ENCODE measurements at regions not wholly inside any gene's neighbourhood (a gene's known extent, or its start where the extent isn't known, plus 50 kb on each side); places are given as distances from the start of the nearest gene placed in this dataset.

GRCh38 chr2:21627938-21628337, 504.2 kb downstream of the TDRD15 start:
- Histone ChIP-seq H3K36me3 (ENCODE audit: low read length) (no peaks in the 10 kb centered on the region), H3K9me2 (replicated peaks; ENCODE audit: insufficient read depth, low read length) (no peaks in the 10 kb centered on the region), H3K9ac (ENCODE audit: low read length) (no peak overlapping the region), H3K4me3 (ENCODE audit: insufficient read depth, low read length, poor library complexity, severe bottlenecking) (no peak overlapping the region), H3K27ac (ENCODE audit: low read depth, low read length) (no peak overlapping the region), H3F3A (ENCODE audit: insufficient read depth) (no peaks in the 10 kb centered on the region), H2AFZ (ENCODE audit: low read depth, low read length, severe bottlenecking) (no peak overlapping the region), H3K4me2 (ENCODE audit: low read depth, low read length, poor library complexity, severe bottlenecking) (no peak overlapping the region), H4K20me1 (ENCODE audit: low read depth, low read length) (no peaks in the 10 kb centered on the region), H3K27me3 (ENCODE audit: low read length) (no peaks in the 10 kb centered on the region), H3K9me3 (ENCODE audit: insufficient read depth, low read length) (no peaks in the 10 kb centered on the region), H3K79me2 (ENCODE audit: insufficient read depth, low read length) (no peaks in the 10 kb centered on the region)
- TF ChIP-seq EZH2phosphoT487 (conservative IDR thresholded peaks at IDR 0.05; ENCODE audit: low read length) (no peak), CTCF (IDR thresholded peaks at IDR 0.05; ENCODE audit: insufficient read depth, low read length, poor library complexity, severe bottlenecking) (no peak)

GRCh38 chr2:21633015-21633414, 509.2 kb downstream of the TDRD15 start:
- Histone ChIP-seq H3K36me3 (ENCODE audit: low read length) (no peaks in the 10 kb centered on the region), H3K9me2 (replicated peaks; ENCODE audit: insufficient read depth, low read length) (no peaks in the 10 kb centered on the region), H3K27me3 (ENCODE audit: low read length) (no peaks in the 10 kb centered on the region), H3K4me3 (ENCODE audit: insufficient read depth, low read length, poor library complexity, severe bottlenecking) (no peak overlapping the region), H4K20me1 (ENCODE audit: low read depth, low read length) (no peaks in the 10 kb centered on the region), H3K79me2 (ENCODE audit: insufficient read depth, low read length) (no peaks in the 10 kb centered on the region), H3K27ac (ENCODE audit: low read depth, low read length) (no peak overlapping the region), H2AFZ (ENCODE audit: low read depth, low read length, severe bottlenecking) (no peak overlapping the region), H3K4me2 (ENCODE audit: low read depth, low read length, poor library complexity, severe bottlenecking) (no peak overlapping the region), H3K9ac (ENCODE audit: low read length) (no peak overlapping the region), H3K9me3 (ENCODE audit: insufficient read depth, low read length) (no peaks in the 10 kb centered on the region), H3F3A (ENCODE audit: insufficient read depth) (no peaks in the 10 kb centered on the region)
- TF ChIP-seq CTCF (IDR thresholded peaks at IDR 0.05; ENCODE audit: insufficient read depth, low read length, poor library complexity, severe bottlenecking) = no peak
- no peak for TF ChIP-seq EZH2phosphoT487 (conservative IDR thresholded peaks at IDR 0.05; ENCODE audit: low read length)

GRCh38 chr2:21633466-21633865, 509.7 kb downstream of the TDRD15 start:
- TF ChIP-seq CTCF (IDR thresholded peaks at IDR 0.05; ENCODE audit: insufficient read depth, low read length, poor library complexity, severe bottlenecking) = no peak
- TF ChIP-seq EZH2phosphoT487 (conservative IDR thresholded peaks at IDR 0.05; ENCODE audit: low read length) = no peak

More at GRCh38 chr2:21633466-21633865, 509.7 kb downstream of the TDRD15 start:
- Histone ChIP-seq H2AFZ (ENCODE audit: low read depth, low read length, severe bottlenecking) (no peak overlapping the region), H3K27me3 (ENCODE audit: low read length) (no peaks in the 10 kb centered on the region), H3K79me2 (ENCODE audit: insufficient read depth, low read length) (no peaks in the 10 kb centered on the region), H3K36me3 (ENCODE audit: low read length) (no peaks in the 10 kb centered on the region), H3K9me2 (replicated peaks; ENCODE audit: insufficient read depth, low read length) (no peaks in the 10 kb centered on the region), H3F3A (ENCODE audit: insufficient read depth) (no peaks in the 10 kb centered on the region), H3K9me3 (ENCODE audit: insufficient read depth, low read length) (no peaks in the 10 kb centered on the region), H3K4me2 (ENCODE audit: low read depth, low read length, poor library complexity, severe bottlenecking) (no peak overlapping the region), H3K4me3 (ENCODE audit: insufficient read depth, low read length, poor library complexity, severe bottlenecking) (no peak overlapping the region), H3K27ac (ENCODE audit: low read depth, low read length) (no peak overlapping the region), H3K9ac (ENCODE audit: low read length) (no peak overlapping the region), H4K20me1 (ENCODE audit: low read depth, low read length) (no peaks in the 10 kb centered on the region)
